ENCODE measurements at regions not wholly inside any gene's neighbourhood (a gene's known extent, or its start where the extent isn't known, plus 50 kb on each side); places are given as distances from the start of the nearest gene placed in this dataset.

GRCh38 chr19:32208060-32208459, 137.3 kb upstream of the ZNF507 start:
- TF ChIP-seq, protein P1, sequence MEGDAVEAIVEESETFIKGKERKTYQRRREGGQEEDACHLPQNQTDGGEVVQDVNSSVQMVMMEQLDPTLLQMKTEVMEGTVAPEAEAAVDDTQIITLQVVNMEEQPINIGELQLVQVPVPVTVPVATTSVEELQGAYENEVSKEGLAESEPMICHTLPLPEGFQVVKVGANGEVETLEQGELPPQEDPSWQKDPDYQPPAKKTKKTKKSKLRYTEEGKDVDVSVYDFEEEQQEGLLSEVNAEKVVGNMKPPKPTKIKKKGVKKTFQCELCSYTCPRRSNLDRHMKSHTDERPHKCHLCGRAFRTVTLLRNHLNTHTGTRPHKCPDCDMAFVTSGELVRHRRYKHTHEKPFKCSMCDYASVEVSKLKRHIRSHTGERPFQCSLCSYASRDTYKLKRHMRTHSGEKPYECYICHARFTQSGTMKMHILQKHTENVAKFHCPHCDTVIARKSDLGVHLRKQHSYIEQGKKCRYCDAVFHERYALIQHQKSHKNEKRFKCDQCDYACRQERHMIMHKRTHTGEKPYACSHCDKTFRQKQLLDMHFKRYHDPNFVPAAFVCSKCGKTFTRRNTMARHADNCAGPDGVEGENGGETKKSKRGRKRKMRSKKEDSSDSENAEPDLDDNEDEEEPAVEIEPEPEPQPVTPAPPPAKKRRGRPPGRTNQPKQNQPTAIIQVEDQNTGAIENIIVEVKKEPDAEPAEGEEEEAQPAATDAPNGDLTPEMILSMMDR (IDR thresholded peaks at IDR 0.05; ENCODE audit: low read depth, low read length, poor library complexity, severe bottlenecking): no peak
- no peak for TF ChIP-seq EZH2phosphoT487 (IDR thresholded peaks at IDR 0.05; ENCODE audit: borderline replicate concordance, low read length)
